MM.1S (cell line): ENCODE measurements at regions not wholly inside any gene's neighbourhood (a gene's known extent, or its start where the extent isn't known, plus 50 kb on each side); places are given as distances from the start of the nearest gene placed in this dataset.

Experiments used
- EZH2 ChIP-seq: fragments of 300-600 bp; sonication (generic); optimal IDR thresholded peaks from 2 replicates; pipeline ENCODE3; 2017; ENCODE audit warnings: low read depth, mild to moderate bottlenecking, antibody characterized with exemption, low read length, mixed read lengths
- EZH2phosphoT487 ChIP-seq: fragments of 300-600 bp; sonication (generic); IDR thresholded peaks from 2 replicates; pipeline ENCODE4 v1.6.1; 2018; ENCODE audit warnings: antibody characterized with exemption, low read length
- TF ChIP-seq, protein P1 (sequence below): fragments of 300-600 bp; sonication (generic); IDR thresholded peaks from 2 replicates; pipeline ENCODE4 v1.5.1; 2016; ENCODE audit warnings: antibody characterized with exemption, low read length, mixed read lengths

DNA sequence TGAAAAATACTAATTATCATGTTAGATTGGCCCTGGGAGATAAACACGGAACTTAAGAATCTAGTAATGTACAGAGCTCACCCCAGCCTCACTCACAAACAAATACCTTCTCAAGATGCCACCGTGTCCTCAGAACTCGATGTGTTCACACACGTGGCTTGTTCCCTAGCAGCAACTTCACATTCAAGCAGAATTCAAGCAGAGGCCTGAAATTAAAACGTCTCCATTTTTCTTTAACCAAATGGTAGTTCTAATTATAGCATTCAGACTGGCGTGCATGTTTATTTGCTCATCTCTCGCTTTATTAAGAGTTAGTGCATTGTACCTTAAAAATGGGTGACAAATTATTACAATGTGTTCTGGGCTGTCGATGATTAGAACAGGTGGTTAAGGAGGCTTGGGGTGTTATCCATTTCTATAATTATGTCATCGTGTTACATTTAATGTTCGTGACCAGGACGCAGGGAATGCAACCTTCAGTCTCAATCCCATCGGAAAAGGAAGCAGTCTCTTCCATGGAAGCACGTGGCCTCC, 57.3 kb upstream of the SLC66A3 start:
- TF ChIP-seq, protein P1, sequence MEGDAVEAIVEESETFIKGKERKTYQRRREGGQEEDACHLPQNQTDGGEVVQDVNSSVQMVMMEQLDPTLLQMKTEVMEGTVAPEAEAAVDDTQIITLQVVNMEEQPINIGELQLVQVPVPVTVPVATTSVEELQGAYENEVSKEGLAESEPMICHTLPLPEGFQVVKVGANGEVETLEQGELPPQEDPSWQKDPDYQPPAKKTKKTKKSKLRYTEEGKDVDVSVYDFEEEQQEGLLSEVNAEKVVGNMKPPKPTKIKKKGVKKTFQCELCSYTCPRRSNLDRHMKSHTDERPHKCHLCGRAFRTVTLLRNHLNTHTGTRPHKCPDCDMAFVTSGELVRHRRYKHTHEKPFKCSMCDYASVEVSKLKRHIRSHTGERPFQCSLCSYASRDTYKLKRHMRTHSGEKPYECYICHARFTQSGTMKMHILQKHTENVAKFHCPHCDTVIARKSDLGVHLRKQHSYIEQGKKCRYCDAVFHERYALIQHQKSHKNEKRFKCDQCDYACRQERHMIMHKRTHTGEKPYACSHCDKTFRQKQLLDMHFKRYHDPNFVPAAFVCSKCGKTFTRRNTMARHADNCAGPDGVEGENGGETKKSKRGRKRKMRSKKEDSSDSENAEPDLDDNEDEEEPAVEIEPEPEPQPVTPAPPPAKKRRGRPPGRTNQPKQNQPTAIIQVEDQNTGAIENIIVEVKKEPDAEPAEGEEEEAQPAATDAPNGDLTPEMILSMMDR, result no peak
- TF ChIP-seq EZH2 (no peak), EZH2phosphoT487 (no peak)
